A549 (cell line): ENCODE measurements at regions not wholly inside any gene's neighbourhood (a gene's known extent, or its start where the extent isn't known, plus 50 kb on each side); places are given as distances from the start of the nearest gene placed in this dataset.

Source experiments
- ATAC-seq, 2 experiments: fragments of 200-7000 bp in 1 of 2; fragments of >200 bp in 1 of 2; cut with Nextera tagmentation in 1 of 2; cut with Tn5 transposase in 1 of 2; 3 replicates each; pipeline versions ENCODE4 v1.8.0 to v1.9.1; 2018 to 2020; ENCODE audit warnings: mild to moderate bottlenecking in 1 of 2, moderate library complexity in 1 of 2
- CTCF ChIA-PET: fragments of 300-600 bp; sonication (Branson Sonifier 250); formaldehyde crosslinking; extraction: SDS; loops from one replicate; lab custom pipeline; 2021; ENCODE audit warnings: antibody characterized with exemption, inconsistent platforms; lab: Yijun Ruan, JAX
- POLR2A ChIA-PET: fragments of 350-600 bp; formaldehyde crosslinking; extraction: SDS; loops from one replicate; lab custom pipeline; 2021; ENCODE audit warnings: antibody characterized with exemption, inconsistent platforms; lab: Yijun Ruan, JAX
- DNase-seq, 2 experiments: peaks; one replicate each; pipeline versions ENCODE4 v3.0.0 to v3.0.0-alpha.2; 2011 to 2016; ENCODE audit warnings: low read depth in 1 of 2, low spot score in 1 of 2
- FAIRE-seq: peaks from 2 replicates; lab custom pipeline; 2011; peaks lifted over from hg19 to GRCh38; lab: Jason Lieb, UNC
- H3K27ac ChIP-seq, 2 experiments: fragments of >200 bp; sonication (Bioruptor Twin); formaldehyde crosslinking; 3 replicates each; pipeline ENCODE4 v1.5.1; 2016 to 2017
- H3K4me1 ChIP-seq: fragments of >200 bp; sonication (Bioruptor Twin); formaldehyde crosslinking; 3 replicates; pipeline ENCODE4 v1.6.1; 2016
- H3K4me2 ChIP-seq: fragments of >200 bp; sonication (Bioruptor Twin); formaldehyde crosslinking; 3 replicates; pipeline ENCODE4 v1.6.1; 2016
- H3K4me3 ChIP-seq: fragments of >200 bp; sonication (Bioruptor Twin); formaldehyde crosslinking; 3 replicates; pipeline ENCODE4 v1.5.1; 2016
- H3K9me3 ChIP-seq: fragments of >200 bp; sonication (Bioruptor Twin); formaldehyde crosslinking; 3 replicates; pipeline ENCODE4 v1.6.1; 2016
- CBX2 ChIP-seq: fragments of 200-600 bp; sonication (generic); IDR thresholded peaks from 2 replicates; pipeline ENCODE4 v1.6.1; 2016; ENCODE audit warnings: low read depth, mild to moderate bottlenecking, borderline replicate concordance
- CEBPB ChIP-seq, 2 experiments: fragments of >200 bp in 1 of 2; sonication (Bioruptor Twin) in 1 of 2; formaldehyde crosslinking in 1 of 2; IDR thresholded peaks; 2 replicates each; pipeline ENCODE4 v1.6.1; 2012 to 2016
- CHD2 ChIP-seq: fragments of 150-350 bp; IDR thresholded peaks from 2 replicates; pipeline ENCODE4 v1.6.1; 2014; ENCODE audit warnings: low read length; ENCODE audit not compliant: partially characterized antibody
- FOSL2 ChIP-seq, 2 experiments: fragments of 450-650 bp in 1 of 2; fragments of >200 bp in 1 of 2; sonication (Bioruptor Twin) in 1 of 2; formaldehyde crosslinking; IDR thresholded peaks; 2 replicates each; pipeline versions ENCODE4 v1.5.0 to v1.6.1; 2016 to 2020; ENCODE audit warnings: mild to moderate bottlenecking in 1 of 2, moderate library complexity in 1 of 2
- HOXB5 ChIP-seq: fragments of 250-450 bp; sonication (Bioruptor Pico); IDR thresholded peaks from 2 replicates; pipeline ENCODE4 v1.5.0; 2020; ENCODE audit warnings: mild to moderate bottlenecking, moderate library complexity
- JUN ChIP-seq, 2 experiments: fragments of >200 bp; sonication (Bioruptor Twin); formaldehyde crosslinking; IDR thresholded peaks; 2 replicates in 1 of 2; 3 replicates in 1 of 2; pipeline ENCODE4 v1.6.1; 2016 to 2017
- KDM5A ChIP-seq: fragments of 200-600 bp; sonication (generic); IDR thresholded peaks from 2 replicates; pipeline ENCODE4 v1.6.1; 2016; ENCODE audit warnings: antibody characterized with exemption, mild to moderate bottlenecking
- MAFK ChIP-seq: fragments of 450-650 bp; IDR thresholded peaks from 2 replicates; pipeline ENCODE4 v1.6.1; 2014; ENCODE audit not compliant: partially characterized antibody
- MAZ ChIP-seq: fragments of 150-350 bp; IDR thresholded peaks from 2 replicates; pipeline ENCODE4 v1.6.1; 2014; ENCODE audit warnings: antibody characterized with exemption, low read depth, low read length, borderline replicate concordance
- NFE2L2 ChIP-seq: fragments of 150-350 bp; conservative IDR thresholded peaks from 2 replicates; pipeline ENCODE4 v1.6.1; 2014; ENCODE audit warnings: low read length
- NPAS2 ChIP-seq: fragments of 250-450 bp; sonication (Bioruptor Pico); IDR thresholded peaks from 2 replicates; pipeline ENCODE4 v1.8.0; 2022; ENCODE audit warnings: mild to moderate bottlenecking, moderate library complexity, borderline replicate concordance
- NR3C1 ChIP-seq: fragments of >200 bp; sonication (Bioruptor Twin); formaldehyde crosslinking; IDR thresholded peaks from 3 replicates; pipeline ENCODE4 v1.6.1; 2017
- PHF8 ChIP-seq: fragments of 200-600 bp; sonication (generic); IDR thresholded peaks from 2 replicates; pipeline ENCODE4 v1.6.1; 2016; ENCODE audit warnings: low read depth, mild to moderate bottlenecking, antibody characterized with exemption, moderate library complexity, borderline replicate concordance
- RAD21 ChIP-seq, 2 experiments: fragments of >200 bp in 1 of 2; sonication (Bioruptor Twin) in 1 of 2; formaldehyde crosslinking in 1 of 2; IDR thresholded peaks in 1 of 2; conservative IDR thresholded peaks in 1 of 2; 2 replicates in 1 of 2; 3 replicates in 1 of 2; pipeline ENCODE4 v1.6.1; 2012 to 2018; ENCODE audit warnings: inconsistent platforms in 1 of 2
- RCOR1 ChIP-seq: fragments of 150-350 bp; IDR thresholded peaks from 2 replicates; pipeline ENCODE4 v1.6.1; 2014; ENCODE audit warnings: antibody characterized with exemption, low read length, low read depth
- RFX5 ChIP-seq: fragments of 450-650 bp; IDR thresholded peaks from 2 replicates; pipeline ENCODE4 v1.7.1; 2014; ENCODE audit warnings: antibody characterized with exemption, mild to moderate bottlenecking, moderate library complexity
- RNF2 ChIP-seq: fragments of 200-600 bp; sonication (generic); IDR thresholded peaks from 2 replicates; pipeline ENCODE4 v1.6.1; 2016; ENCODE audit warnings: low read depth, mild to moderate bottlenecking, antibody characterized with exemption, moderate library complexity, borderline replicate concordance
- ZSCAN20 ChIP-seq: fragments of 250-450 bp; sonication (Bioruptor Pico); IDR thresholded peaks from 2 replicates; pipeline ENCODE4 v1.8.0; 2022; ENCODE audit warnings: mild to moderate bottlenecking, moderate library complexity
- WGBS: methylation state at CpG from one replicate; pipeline ENCODE4 v1.1.6; 2017; ENCODE audit errors: missing lambda C conversion rate; 5-methylcytosine and 5-hydroxymethylcytosine counted together
- TF ChIP-seq, protein P1 (sequence below): fragments of 150-350 bp; IDR thresholded peaks from 2 replicates; pipeline ENCODE4 v1.6.1; 2014; ENCODE audit warnings: low read depth, mild to moderate bottlenecking, low read length
- TF ChIP-seq, protein P2 (sequence below): IDR thresholded peaks from 2 replicates; pipeline ENCODE4 v1.6.1; 2012; ENCODE audit warnings: low read depth, borderline replicate concordance
- TF ChIP-seq, protein P3 (sequence below): fragments of >200 bp; sonication (Bioruptor Twin); formaldehyde crosslinking; IDR thresholded peaks from 3 replicates; pipeline ENCODE4 v1.6.1; 2016
- TF ChIP-seq, protein P4 (sequence below): fragments of 450-650 bp; IDR thresholded peaks from 2 replicates; pipeline ENCODE4 v1.6.1; 2014; ENCODE audit warnings: antibody characterized with exemption
- TF ChIP-seq, protein P5 (sequence below): fragments of >200 bp; sonication (Bioruptor Twin); formaldehyde crosslinking; IDR thresholded peaks from 2 replicates; pipeline ENCODE4 v1.6.1; 2016
- TF ChIP-seq, protein P6 (sequence below): IDR thresholded peaks from 2 replicates; pipeline ENCODE4 v1.6.1; 2012

DNA sequence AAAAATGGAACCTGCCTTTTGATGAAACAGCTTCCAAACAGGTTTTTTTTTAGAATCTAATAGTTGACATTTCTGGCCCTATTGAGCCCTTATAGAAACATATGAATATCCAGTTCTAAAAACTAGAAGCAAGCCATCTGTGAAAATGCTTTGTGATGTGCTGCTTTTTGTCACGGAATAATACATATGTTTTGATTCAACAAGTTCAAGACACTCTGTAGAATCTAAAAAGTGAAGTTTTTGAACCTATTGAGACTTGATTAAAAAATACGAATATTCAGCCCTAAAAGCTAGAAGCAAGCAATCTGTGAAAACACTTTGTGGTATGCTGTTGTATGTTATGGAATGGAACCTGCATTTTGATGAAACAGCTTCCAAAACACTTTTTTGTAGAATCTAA, 106.7 kb upstream of the VPREB1 start (continued):
- TF ChIP-seq, protein P1, sequence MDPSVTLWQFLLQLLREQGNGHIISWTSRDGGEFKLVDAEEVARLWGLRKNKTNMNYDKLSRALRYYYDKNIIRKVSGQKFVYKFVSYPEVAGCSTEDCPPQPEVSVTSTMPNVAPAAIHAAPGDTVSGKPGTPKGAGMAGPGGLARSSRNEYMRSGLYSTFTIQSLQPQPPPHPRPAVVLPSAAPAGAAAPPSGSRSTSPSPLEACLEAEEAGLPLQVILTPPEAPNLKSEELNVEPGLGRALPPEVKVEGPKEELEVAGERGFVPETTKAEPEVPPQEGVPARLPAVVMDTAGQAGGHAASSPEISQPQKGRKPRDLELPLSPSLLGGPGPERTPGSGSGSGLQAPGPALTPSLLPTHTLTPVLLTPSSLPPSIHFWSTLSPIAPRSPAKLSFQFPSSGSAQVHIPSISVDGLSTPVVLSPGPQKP: no peak

DNA sequence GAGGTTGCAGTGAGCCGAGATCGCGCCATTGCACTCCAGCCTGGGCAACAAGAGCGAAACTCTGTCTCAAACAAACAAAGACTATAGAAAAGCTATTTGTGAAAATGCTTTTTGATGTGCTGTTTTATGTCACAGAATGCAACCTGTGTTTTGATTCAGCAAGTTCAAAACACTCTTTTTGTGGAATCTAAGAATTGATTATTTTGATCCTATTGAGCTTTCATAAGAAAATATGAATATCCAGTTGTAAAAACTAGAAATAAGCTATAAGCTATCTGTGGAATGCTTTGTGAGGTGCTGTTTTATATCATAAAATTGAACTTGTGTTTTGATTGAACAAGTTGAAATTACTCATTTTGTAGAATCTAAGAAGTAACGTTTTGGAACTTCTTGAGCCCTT, 110.7 kb upstream of the VPREB1 start:
- TF ChIP-seq NPAS2 (CRISPR knock-in tag) (no peak), NR3C1 (no peak), CEBPB (IDR thresholded peaks at IDR 0.05) (no peak), CHD2 (no peak), FOSL2 (IDR thresholded peaks at IDR 0.05) (no peak), FOSL2 (CRISPR knock-in tag; IDR thresholded peaks at IDR 0.05) (no peak), KDM5A (no peak), ZSCAN20 (CRISPR knock-in tag) (no peak), MAZ (no peak), JUN (IDR thresholded peaks at IDR 0.05) (no peak), MAFK (no peak), CBX2 (no peak), RCOR1 (no peak), HOXB5 (no peak), RFX5 (no peak)
- TF ChIP-seq, protein P2, sequence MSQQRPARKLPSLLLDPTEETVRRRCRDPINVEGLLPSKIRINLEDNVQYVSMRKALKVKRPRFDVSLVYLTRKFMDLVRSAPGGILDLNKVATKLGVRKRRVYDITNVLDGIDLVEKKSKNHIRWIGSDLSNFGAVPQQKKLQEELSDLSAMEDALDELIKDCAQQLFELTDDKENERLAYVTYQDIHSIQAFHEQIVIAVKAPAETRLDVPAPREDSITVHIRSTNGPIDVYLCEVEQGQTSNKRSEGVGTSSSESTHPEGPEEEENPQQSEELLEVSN: no peak
- TF ChIP-seq, protein P3, sequence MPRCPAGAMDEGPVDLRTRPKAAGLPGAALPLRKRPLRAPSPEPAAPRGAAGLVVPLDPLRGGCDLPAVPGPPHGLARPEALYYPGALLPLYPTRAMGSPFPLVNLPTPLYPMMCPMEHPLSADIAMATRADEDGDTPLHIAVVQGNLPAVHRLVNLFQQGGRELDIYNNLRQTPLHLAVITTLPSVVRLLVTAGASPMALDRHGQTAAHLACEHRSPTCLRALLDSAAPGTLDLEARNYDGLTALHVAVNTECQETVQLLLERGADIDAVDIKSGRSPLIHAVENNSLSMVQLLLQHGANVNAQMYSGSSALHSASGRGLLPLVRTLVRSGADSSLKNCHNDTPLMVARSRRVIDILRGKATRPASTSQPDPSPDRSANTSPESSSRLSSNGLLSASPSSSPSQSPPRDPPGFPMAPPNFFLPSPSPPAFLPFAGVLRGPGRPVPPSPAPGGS: no peak
- TF ChIP-seq, protein P4, sequence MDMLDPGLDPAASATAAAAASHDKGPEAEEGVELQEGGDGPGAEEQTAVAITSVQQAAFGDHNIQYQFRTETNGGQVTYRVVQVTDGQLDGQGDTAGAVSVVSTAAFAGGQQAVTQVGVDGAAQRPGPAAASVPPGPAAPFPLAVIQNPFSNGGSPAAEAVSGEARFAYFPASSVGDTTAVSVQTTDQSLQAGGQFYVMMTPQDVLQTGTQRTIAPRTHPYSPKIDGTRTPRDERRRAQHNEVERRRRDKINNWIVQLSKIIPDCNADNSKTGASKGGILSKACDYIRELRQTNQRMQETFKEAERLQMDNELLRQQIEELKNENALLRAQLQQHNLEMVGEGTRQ: no peak
- TF ChIP-seq, protein P1: no peak
- DNase-seq: no peak
- Histone ChIP-seq H3K4me2 (no peak overlapping the region), H3K27ac (no peak overlapping the region), H3K4me1 (no peaks in the 10 kb centered on the region), H3K9me3 (no peaks in the 10 kb centered on the region), H3K4me3 (no peak overlapping the region)
- 68% methylated on average over 5 of the region's 5 CpGs for WGBS
- POLR2A ChIA-PET: no interaction called here
- ATAC-seq: no peak
- no peak for FAIRE-seq
- CTCF ChIA-PET: interaction anchor here (1.5 kb wide), 1 partner anchor 23 kb away, joined by 3 read pairs; no protein-coding TSS in a partner anchor

DNA sequence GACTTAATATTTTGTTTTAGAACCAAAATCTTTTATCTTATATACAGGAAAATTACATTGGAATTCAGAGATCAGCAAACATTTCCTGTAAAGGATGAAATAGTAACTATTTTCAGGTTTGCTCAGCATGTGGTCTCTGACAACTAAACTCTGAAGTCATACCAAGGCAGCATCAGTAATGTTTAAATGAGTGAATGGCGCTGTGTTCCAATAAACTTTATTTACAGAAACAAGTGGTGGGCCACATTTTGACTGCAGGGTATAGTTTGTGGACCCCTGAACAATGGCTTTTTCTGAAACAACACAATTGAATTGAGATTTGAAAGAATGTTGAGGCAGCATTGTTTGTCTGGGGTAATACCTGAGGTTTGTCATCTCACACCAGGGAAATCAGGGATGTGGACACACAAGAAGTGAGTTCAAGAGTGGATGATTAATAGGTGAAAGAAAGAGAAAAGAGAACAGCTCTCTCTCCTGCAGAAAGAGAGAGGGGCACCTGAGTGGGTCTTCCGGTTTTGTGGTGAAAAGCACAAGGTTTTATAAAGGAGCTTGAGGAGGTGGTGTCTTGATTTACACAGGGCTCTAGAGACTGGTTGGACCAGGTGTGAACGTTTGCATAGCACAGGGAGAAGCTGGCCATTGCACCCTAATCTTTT, 113.5 kb upstream of the VPREB1 start:
- CTCF ChIA-PET: interaction anchor here (0.6 to 1.2 kb wide), 5 partner anchors 12 to 175 kb away, joined by 3 read pairs; no protein-coding TSS in a partner anchor
- FAIRE-seq: no peak
- Histone ChIP-seq H3K27ac (no peak overlapping the region), H3K4me3 (no peak overlapping the region), H3K4me2 (no peak overlapping the region), H3K4me1 (no peaks in the 10 kb centered on the region), H3K9me3 (no peaks in the 10 kb centered on the region)
- no peak for ATAC-seq
- TF ChIP-seq, protein P5, sequence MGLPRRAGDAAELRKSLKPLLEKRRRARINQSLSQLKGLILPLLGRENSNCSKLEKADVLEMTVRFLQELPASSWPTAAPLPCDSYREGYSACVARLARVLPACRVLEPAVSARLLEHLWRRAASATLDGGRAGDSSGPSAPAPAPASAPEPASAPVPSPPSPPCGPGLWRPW: no peak
- TF ChIP-seq, protein P3: no peak
- TF ChIP-seq, protein P6, sequence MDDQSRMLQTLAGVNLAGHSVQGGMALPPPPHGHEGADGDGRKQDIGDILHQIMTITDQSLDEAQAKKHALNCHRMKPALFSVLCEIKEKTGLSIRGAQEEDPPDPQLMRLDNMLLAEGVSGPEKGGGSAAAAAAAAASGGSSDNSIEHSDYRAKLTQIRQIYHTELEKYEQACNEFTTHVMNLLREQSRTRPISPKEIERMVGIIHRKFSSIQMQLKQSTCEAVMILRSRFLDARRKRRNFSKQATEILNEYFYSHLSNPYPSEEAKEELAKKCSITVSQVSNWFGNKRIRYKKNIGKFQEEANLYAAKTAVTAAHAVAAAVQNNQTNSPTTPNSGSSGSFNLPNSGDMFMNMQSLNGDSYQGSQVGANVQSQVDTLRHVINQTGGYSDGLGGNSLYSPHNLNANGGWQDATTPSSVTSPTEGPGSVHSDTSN: no peak
- TF ChIP-seq RNF2: no peak
- no peak for TF ChIP-seq PHF8
- TF ChIP-seq RAD21 (conservative IDR thresholded peaks at IDR 0.05 in 1 of 2, IDR thresholded peaks at IDR 0.05 in 1 of 2): no peak
- TF ChIP-seq NFE2L2: no peak
- TF ChIP-seq RCOR1: no peak
- DNase-seq: no peak
- POLR2A ChIA-PET: no interaction called here
- WGBS: 26% methylated on average over 3 of the region's 3 CpGs
